ENCODE measurements at regions not wholly inside any gene's neighbourhood (a gene's known extent, or its start where the extent isn't known, plus 50 kb on each side); places are given as distances from the start of the nearest gene placed in this dataset.

DNA sequence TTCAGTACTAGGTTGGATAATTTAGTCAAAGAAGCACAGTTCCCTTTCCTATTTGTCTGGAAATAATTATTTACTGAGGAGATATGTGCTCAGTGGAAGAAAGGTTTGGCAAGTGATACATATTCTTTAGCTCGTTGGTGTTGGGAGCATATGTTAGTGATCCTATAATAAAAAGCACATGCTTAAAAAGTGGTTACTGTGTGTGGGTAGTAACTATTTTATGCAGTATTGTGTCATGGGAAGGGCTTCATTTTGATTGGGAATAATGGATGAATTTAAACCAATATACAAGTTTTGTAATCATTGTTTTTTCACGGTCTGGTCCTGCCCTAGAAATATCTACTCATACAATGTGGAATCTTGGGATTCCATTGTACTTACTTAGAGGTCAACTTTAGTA lies 188.7 kb upstream of the PPP1R3A start:
- TF ChIP-seq, protein P1, sequence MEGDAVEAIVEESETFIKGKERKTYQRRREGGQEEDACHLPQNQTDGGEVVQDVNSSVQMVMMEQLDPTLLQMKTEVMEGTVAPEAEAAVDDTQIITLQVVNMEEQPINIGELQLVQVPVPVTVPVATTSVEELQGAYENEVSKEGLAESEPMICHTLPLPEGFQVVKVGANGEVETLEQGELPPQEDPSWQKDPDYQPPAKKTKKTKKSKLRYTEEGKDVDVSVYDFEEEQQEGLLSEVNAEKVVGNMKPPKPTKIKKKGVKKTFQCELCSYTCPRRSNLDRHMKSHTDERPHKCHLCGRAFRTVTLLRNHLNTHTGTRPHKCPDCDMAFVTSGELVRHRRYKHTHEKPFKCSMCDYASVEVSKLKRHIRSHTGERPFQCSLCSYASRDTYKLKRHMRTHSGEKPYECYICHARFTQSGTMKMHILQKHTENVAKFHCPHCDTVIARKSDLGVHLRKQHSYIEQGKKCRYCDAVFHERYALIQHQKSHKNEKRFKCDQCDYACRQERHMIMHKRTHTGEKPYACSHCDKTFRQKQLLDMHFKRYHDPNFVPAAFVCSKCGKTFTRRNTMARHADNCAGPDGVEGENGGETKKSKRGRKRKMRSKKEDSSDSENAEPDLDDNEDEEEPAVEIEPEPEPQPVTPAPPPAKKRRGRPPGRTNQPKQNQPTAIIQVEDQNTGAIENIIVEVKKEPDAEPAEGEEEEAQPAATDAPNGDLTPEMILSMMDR (IDR thresholded peaks at IDR 0.05): no peak

- TF ChIP-seq, protein P1 (IDR thresholded peaks at IDR 0.05): no peak
These were observed 185.2 kb upstream of the PPP1R3A start for GRCh38 chr7:114104035-114104434.

- TF ChIP-seq, protein P1 (IDR thresholded peaks at IDR 0.05): no peak
These were observed 184.2 kb upstream of the PPP1R3A start for GRCh38 chr7:114102996-114103395.

DNA sequence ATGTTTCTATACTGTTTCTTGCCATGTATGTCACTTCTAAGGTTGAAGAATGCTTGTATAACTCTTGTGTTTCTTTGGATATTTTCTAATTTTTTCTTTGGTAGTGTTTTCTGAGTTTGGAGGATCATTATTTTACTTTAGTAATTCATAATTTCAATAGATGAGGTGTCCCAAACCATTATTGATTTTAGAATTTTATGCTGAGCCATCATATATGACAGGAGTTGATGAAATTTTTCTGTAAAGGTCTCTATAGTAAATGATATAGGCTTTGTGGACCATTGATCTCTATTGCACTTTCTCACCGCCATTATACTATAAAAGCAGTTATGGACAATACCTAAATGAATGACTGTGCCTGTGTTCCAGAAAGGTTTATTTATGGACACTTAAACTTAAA lies 183.3 kb upstream of the PPP1R3A start:
- TF ChIP-seq, protein P1 (IDR thresholded peaks at IDR 0.05): no peak

GRCh38 chr7:114100810-114101209 lies 182.0 kb upstream of the PPP1R3A start:
- TF ChIP-seq, protein P1 (IDR thresholded peaks at IDR 0.05): no peak

- TF ChIP-seq, protein P1 (IDR thresholded peaks at IDR 0.05): no peak
These were observed 180.5 kb upstream of the PPP1R3A start for GRCh38 chr7:114099337-114099736.

GRCh38 chr7:114095885-114096284 lies 177.1 kb upstream of the PPP1R3A start:
- TF ChIP-seq, protein P1 (IDR thresholded peaks at IDR 0.05): no peak

GRCh38 chr7:114088470-114088940 lies 169.7 kb upstream of the PPP1R3A start:
- TF ChIP-seq, protein P1 (IDR thresholded peaks at IDR 0.05): no peak

Measured in LNCAP (cell line).